ENCODE measurements at regions not wholly inside any gene's neighbourhood (a gene's known extent, or its start where the extent isn't known, plus 50 kb on each side); places are given as distances from the start of the nearest gene placed in this dataset.

DNA sequence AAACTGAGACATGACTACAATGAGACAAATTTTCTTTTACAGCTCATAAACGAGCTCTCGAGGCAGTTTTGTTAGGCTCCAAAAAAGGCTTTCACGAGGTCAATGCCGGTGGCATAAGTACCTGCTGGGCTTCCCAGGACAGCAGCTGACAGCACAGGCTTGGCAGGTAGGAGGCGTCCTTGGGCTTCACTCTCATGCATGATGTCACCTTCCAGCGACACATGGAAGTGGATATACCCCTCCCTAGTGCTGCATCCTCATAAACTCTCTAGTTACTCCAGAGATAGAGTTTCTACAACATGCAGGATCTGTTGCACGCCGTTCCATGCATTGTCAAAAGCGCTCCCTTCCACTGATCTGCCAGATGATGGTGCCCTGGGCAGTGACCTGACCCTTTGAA, 112.5 kb upstream of the PAXBP1 start:
- no peak for DNase-seq
- Histone ChIP-seq H3K27ac (no peak overlapping the region), H3K4me3 (ENCODE audit: low read depth, low read length) (no peak overlapping the region), H3K27me3 (replicated peaks) (no peaks in the 10 kb centered on the region), H3K36me3 (replicated peaks) (no peaks in the 10 kb centered on the region)
- in situ Hi-C loops (cut with HindIII; ENCODE audit: low pct_ligation_motif_present, low sequenced_read_pairs) = no loop called here
- no peak for TF ChIP-seq CTCF (IDR thresholded peaks at IDR 0.05; ENCODE audit: low read depth, low read length, missing control alignments)

GRCh38 chr21:32886339-32886738, 114.8 kb upstream of the PAXBP1 start:
- H3K27ac ChIP-seq = no peak overlapping the region
- no peaks in the 10 kb centered on the region for H3K27me3 ChIP-seq (replicated peaks)
- H3K36me3 ChIP-seq (replicated peaks) = no peaks in the 10 kb centered on the region
- no peak overlapping the region for H3K4me3 ChIP-seq (ENCODE audit: low read depth, low read length)
- DNase-seq = no peak
- in situ Hi-C loops (cut with HindIII; ENCODE audit: low pct_ligation_motif_present, low sequenced_read_pairs) = no loop called here
- no peak for TF ChIP-seq CTCF (IDR thresholded peaks at IDR 0.05; ENCODE audit: low read depth, low read length, missing control alignments)

GRCh38 chr21:32887026-32887425, 115.5 kb upstream of the PAXBP1 start:
- DNase-seq = no peak
- no peaks in the 10 kb centered on the region for H3K36me3 ChIP-seq (replicated peaks)
- in situ Hi-C loops (cut with HindIII; ENCODE audit: low pct_ligation_motif_present, low sequenced_read_pairs) = no loop called here
- H3K27me3 ChIP-seq (replicated peaks) = no peaks in the 10 kb centered on the region
- H3K27ac ChIP-seq = no peak overlapping the region
- H3K4me3 ChIP-seq (ENCODE audit: low read depth, low read length) = no peak overlapping the region
- TF ChIP-seq CTCF (IDR thresholded peaks at IDR 0.05; ENCODE audit: low read depth, low read length, missing control alignments) = no peak

GRCh38 chr21:32888971-32889370, 117.4 kb upstream of the PAXBP1 start:
- H3K4me3 ChIP-seq (ENCODE audit: low read depth, low read length) = no peak overlapping the region

DNA sequence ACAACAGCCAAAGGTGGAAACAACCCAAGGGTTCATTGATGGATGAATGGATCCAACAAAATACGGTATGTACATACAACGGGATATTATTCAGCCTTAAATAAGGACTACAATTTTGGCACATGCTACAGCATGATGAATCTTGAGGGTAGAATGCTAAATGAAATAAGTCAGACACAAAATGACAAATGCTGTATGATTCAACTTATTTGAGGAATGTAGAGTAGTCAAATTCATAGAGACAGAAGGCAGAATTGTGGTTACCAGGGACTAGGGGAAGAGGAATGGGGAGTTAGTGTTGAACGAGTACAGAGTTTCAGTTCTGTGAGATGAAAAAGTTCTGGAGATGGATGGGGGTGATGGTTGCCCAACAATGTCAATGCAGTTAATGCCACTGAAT, 118.0 kb upstream of the PAXBP1 start:
- Histone ChIP-seq H3K27me3 (replicated peaks) (no peaks in the 10 kb centered on the region), H3K4me3 (ENCODE audit: low read depth, low read length) (no peak overlapping the region), H3K27ac (no peak overlapping the region), H3K36me3 (replicated peaks) (no peaks in the 10 kb centered on the region)
- in situ Hi-C loops (cut with HindIII; ENCODE audit: low pct_ligation_motif_present, low sequenced_read_pairs) = no loop called here
- DNase-seq = no peak
- TF ChIP-seq CTCF (IDR thresholded peaks at IDR 0.05; ENCODE audit: low read depth, low read length, missing control alignments) = no peak

More at GRCh38 chr21:32888971-32889370, 117.4 kb upstream of the PAXBP1 start:
- H3K27ac ChIP-seq = no peak overlapping the region
- H3K27me3 ChIP-seq (replicated peaks) = no peaks in the 10 kb centered on the region
- TF ChIP-seq CTCF (IDR thresholded peaks at IDR 0.05; ENCODE audit: low read depth, low read length, missing control alignments) = no peak
- H3K36me3 ChIP-seq (replicated peaks) = no peaks in the 10 kb centered on the region
- DNase-seq = no peak
- in situ Hi-C loops (cut with HindIII; ENCODE audit: low pct_ligation_motif_present, low sequenced_read_pairs) = no loop called here

- in situ Hi-C loops (cut with HindIII; ENCODE audit: low pct_ligation_motif_present, low sequenced_read_pairs) = no loop called here
- no peak overlapping the region for H3K27ac ChIP-seq
- H3K36me3 ChIP-seq (replicated peaks) = no peaks in the 10 kb centered on the region
- no peaks in the 10 kb centered on the region for H3K27me3 ChIP-seq (replicated peaks)
- TF ChIP-seq CTCF (IDR thresholded peaks at IDR 0.05; ENCODE audit: low read depth, low read length, missing control alignments) = no peak
- H3K4me3 ChIP-seq (ENCODE audit: low read depth, low read length) = no peak overlapping the region
- no peak for DNase-seq
Observed at GRCh38 chr21:32894321-32894720, 122.8 kb upstream of the PAXBP1 start.

Data from brain microvascular endothelial cell (primary cell).